Adipocyte (in vitro differentiated cells): ENCODE measurements at regions not wholly inside any gene's neighbourhood (a gene's known extent, or its start where the extent isn't known, plus 50 kb on each side); places are given as distances from the start of the nearest gene placed in this dataset.
A peak's percentile ranks its signal among the peaks of the same experiment; 100 is the strongest.

Experiments
- DNase-seq: peaks from one replicate; pipeline ENCODE4 v3.0.0-alpha.2; 2015; ENCODE audit warnings: low read depth
- H3K27me3 ChIP-seq: replicated peaks from 2 replicates; pipeline ENCODE4 v1.7.0; 2013; ENCODE audit warnings: mild to moderate bottlenecking, low read length, moderate library complexity; ENCODE audit not compliant: control insufficient read depth, insufficient read depth
- H3K36me3 ChIP-seq: 2 replicates; pipeline ENCODE4 v1.7.0; 2013; ENCODE audit warnings: low read length, mild to moderate bottlenecking, moderate library complexity; ENCODE audit not compliant: control insufficient read depth, insufficient read depth, severe bottlenecking
- H3K4me1 ChIP-seq: 2 replicates; pipeline ENCODE4 v1.7.0; 2013; ENCODE audit warnings: mild to moderate bottlenecking, low read length, moderate library complexity; ENCODE audit not compliant: control insufficient read depth, insufficient read depth
- H3K4me3 ChIP-seq: 2 replicates; pipeline ENCODE4 v1.7.0; 2013; ENCODE audit warnings: mild to moderate bottlenecking, low read length, moderate library complexity
- H3K9ac ChIP-seq: 2 replicates; pipeline ENCODE4 v1.7.0; 2013; ENCODE audit warnings: mild to moderate bottlenecking, low read length, moderate library complexity
- H3K9me3 ChIP-seq: 2 replicates; pipeline ENCODE4 v1.7.0; 2013; ENCODE audit warnings: mild to moderate bottlenecking, low read length, moderate library complexity; ENCODE audit not compliant: control insufficient read depth

DNA sequence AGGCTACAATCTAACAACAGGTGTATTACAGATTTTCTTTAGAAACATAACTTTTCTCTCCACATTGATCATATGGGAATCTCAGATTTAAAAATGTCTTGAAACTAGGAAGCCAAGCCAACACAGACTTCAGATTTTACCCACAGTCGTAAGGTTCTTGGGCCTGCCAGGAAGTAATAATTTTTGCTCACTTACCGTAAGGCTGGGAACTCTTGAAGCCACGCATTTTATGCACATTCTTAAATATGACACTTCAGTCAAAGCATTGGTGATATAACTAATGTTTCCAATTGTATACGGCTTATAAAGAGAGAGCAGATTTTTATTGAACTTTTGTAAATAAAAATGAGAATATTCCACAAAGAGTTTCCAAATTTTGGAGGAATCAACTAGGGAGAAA, 328.9 kb upstream of the TRPC7 start:
- Histone ChIP-seq H3K4me3 (no peak overlapping the region), H3K27me3 (peaks cover 5% of the 10 kb centered on the region), H3K9ac (no peak overlapping the region), H3K4me1 (no peaks in the 10 kb centered on the region), H3K9me3 (peaks cover 16% of the 10 kb centered on the region), H3K36me3 (no peaks in the 10 kb centered on the region)
- DNase-seq: no peak

GRCh38 chr5:136689552-136689951, 324.2 kb upstream of the TRPC7 start:
- no peak overlapping the region for H3K9ac ChIP-seq
- H3K27me3 ChIP-seq: no peaks in the 10 kb centered on the region
- H3K4me1 ChIP-seq: no peaks in the 10 kb centered on the region
- H3K9me3 ChIP-seq: peaks cover 25% of the 10 kb centered on the region
- DNase-seq: no peak
- no peak overlapping the region for H3K4me3 ChIP-seq
- no peaks in the 10 kb centered on the region for H3K36me3 ChIP-seq

GRCh38 chr5:136686192-136686872, 321.0 kb upstream of the TRPC7 start:
- peak; percentile 30 for DNase-seq
- peaks cover 28% of the 10 kb centered on the region for H3K9me3 ChIP-seq
- no peaks in the 10 kb centered on the region for H3K36me3 ChIP-seq
- H3K4me1 ChIP-seq: no peaks in the 10 kb centered on the region
- no peaks in the 10 kb centered on the region for H3K27me3 ChIP-seq
- no peak overlapping the region for H3K4me3 ChIP-seq
- H3K9ac ChIP-seq: no peak overlapping the region

- H3K9me3 ChIP-seq: peaks cover 3% of the 10 kb centered on the region
- no peak overlapping the region for H3K4me3 ChIP-seq
- no peaks in the 10 kb centered on the region for H3K4me1 ChIP-seq
- DNase-seq: no peak
- H3K9ac ChIP-seq: no peak overlapping the region
- H3K27me3 ChIP-seq: no peaks in the 10 kb centered on the region
- no peaks in the 10 kb centered on the region for H3K36me3 ChIP-seq
Observed at GRCh38 chr5:136682986-136683385, 317.6 kb upstream of the TRPC7 start.

GRCh38 chr5:136679233-136679632, 313.9 kb upstream of the TRPC7 start:
- no peak overlapping the region for H3K4me3 ChIP-seq
- no peak for DNase-seq

GRCh38 chr5:136677217-136677616, 311.9 kb upstream of the TRPC7 start:
- DNase-seq: peak; percentile 46
- Histone ChIP-seq H3K4me3 (no peak overlapping the region), H3K27me3 (peaks cover 3% of the 10 kb centered on the region)

More at GRCh38 chr5:136679233-136679632, 313.9 kb upstream of the TRPC7 start:
- no peaks in the 10 kb centered on the region for H3K36me3 ChIP-seq
- H3K9ac ChIP-seq: no peak overlapping the region
- peaks cover 3% of the 10 kb centered on the region for H3K27me3 ChIP-seq
- H3K4me1 ChIP-seq: no peaks in the 10 kb centered on the region
- no peaks in the 10 kb centered on the region for H3K9me3 ChIP-seq

GRCh38 chr5:136676685-136677084, 311.3 kb upstream of the TRPC7 start:
- Histone ChIP-seq H3K4me3 (no peak overlapping the region), H3K4me1 (no peaks in the 10 kb centered on the region), H3K9me3 (no peaks in the 10 kb centered on the region), H3K27me3 (peaks cover 3% of the 10 kb centered on the region), H3K36me3 (no peaks in the 10 kb centered on the region), H3K9ac (no peak overlapping the region)
- DNase-seq: peak; percentile 6

More at GRCh38 chr5:136677217-136677616, 311.9 kb upstream of the TRPC7 start:
- Histone ChIP-seq H3K36me3 (no peaks in the 10 kb centered on the region), H3K4me1 (no peaks in the 10 kb centered on the region), H3K9ac (no peak overlapping the region), H3K9me3 (no peaks in the 10 kb centered on the region)

DNA sequence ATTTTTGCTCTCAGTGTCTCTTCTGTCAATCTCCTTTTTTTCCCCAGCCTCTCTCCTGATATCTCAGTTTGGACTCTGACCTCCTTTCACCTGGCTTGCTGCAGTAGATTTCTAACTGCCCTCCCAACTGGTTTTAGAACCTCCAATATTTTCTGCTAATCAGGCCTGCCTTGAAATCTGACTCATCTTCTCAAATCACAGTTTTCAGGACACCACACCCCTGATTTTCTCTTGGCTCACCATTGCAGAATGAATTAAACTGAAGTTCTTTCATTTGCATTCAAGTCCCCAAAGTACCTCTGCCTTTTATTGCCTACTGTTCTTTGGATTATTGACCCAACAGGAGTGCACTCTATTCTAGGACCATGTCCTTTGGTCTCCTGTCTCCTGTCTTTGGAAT, 310.4 kb upstream of the TRPC7 start:
- Histone ChIP-seq H3K4me3 (no peak overlapping the region), H3K27me3 (peaks cover 3% of the 10 kb centered on the region), H3K9ac (no peak overlapping the region), H3K36me3 (no peaks in the 10 kb centered on the region), H3K4me1 (no peaks in the 10 kb centered on the region), H3K9me3 (no peaks in the 10 kb centered on the region)
- peak; percentile 9 for DNase-seq

- Histone ChIP-seq H3K9me3 (no peaks in the 10 kb centered on the region), H3K4me1 (no peaks in the 10 kb centered on the region), H3K27me3 (peaks cover 3% of the 10 kb centered on the region), H3K36me3 (no peaks in the 10 kb centered on the region), H3K4me3 (no peak overlapping the region), H3K9ac (no peak overlapping the region)
- no peak for DNase-seq
Observed at GRCh38 chr5:136674178-136674577, 308.8 kb upstream of the TRPC7 start.

DNA sequence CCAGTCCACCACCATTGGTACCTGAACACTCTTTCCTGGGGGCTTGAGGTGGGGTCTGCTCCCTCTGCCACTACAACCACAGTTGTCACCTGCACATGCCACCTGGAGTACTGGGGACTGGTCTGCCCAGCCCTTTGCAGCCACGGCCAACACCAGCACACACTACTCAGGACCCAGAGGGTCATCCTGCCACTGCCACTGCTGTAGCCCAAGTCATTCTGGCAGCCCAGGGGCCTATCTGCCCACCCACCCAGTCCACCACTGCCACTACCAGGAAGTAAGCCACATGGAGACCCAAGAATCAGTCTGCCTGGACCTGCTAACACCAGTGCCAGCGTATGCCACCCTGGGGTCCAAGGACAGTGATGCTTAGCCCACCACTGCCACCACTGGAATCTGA, 302.4 kb upstream of the TRPC7 start:
- H3K9ac ChIP-seq: no peak overlapping the region
- no peaks in the 10 kb centered on the region for H3K4me1 ChIP-seq
- no peak overlapping the region for H3K4me3 ChIP-seq
- peaks cover 4% of the 10 kb centered on the region for H3K27me3 ChIP-seq
- no peak for DNase-seq
- no peaks in the 10 kb centered on the region for H3K36me3 ChIP-seq
- H3K9me3 ChIP-seq: no peaks in the 10 kb centered on the region

DNA sequence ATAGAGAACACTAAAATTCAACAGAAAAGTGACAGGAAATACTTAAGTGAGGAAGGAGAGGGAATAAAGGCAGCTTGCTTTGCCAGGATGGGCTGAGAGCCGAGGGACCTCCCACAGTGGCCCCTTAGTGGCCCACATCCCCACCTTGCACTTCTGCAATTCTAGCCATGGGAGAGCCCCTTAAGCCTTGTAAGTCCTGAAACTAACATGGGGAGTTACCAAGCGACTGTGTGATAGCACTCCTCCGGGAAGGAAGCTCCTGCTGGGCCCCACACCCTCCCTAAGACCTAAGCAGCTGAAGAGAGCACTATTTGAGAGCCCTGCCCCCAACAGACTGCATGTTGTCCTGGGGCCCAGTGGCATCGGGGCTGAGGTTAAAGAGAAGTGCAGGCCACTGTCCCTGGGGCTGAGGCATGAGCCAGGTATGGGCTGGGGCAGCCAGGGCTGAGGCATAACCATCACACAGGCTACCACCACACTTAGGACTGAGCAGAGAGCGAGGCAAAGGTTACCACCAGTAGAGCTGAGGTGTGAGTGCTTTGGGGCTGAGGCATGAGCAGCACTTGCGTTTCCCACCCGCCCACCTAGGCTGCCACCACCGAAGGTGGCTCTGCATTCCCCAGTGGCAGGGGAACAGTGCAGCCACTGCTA, 301.8 kb upstream of the TRPC7 start:
- no peak for DNase-seq
- Histone ChIP-seq H3K9ac (no peak overlapping the region), H3K9me3 (no peaks in the 10 kb centered on the region), H3K4me3 (no peak overlapping the region), H3K36me3 (no peaks in the 10 kb centered on the region), H3K4me1 (no peaks in the 10 kb centered on the region), H3K27me3 (peaks cover 4% of the 10 kb centered on the region)
